IMR-90 (cell line): ENCODE measurements at regions not wholly inside any gene's neighbourhood (a gene's known extent, or its start where the extent isn't known, plus 50 kb on each side); places are given as distances from the start of the nearest gene placed in this dataset.

Source experiments
- ATAC-seq: fragments of 200-7000 bp; cut with Tn5 transposase; 2 replicates; pipeline ENCODE4 v1.9.1; 2020; ENCODE audit warnings: low read depth, mild to moderate bottlenecking, moderate library complexity
- BruUV-seq: library from RNA; stranded (reverse); fragments of 400-500 nt; replicated peaks from 2 replicates; lab custom pipeline; 2021; lab: Mats Ljungman, UMichigan
- CTCF ChIA-PET: fragments of 300-600 bp; formaldehyde crosslinking; extraction: SDS; loops from one replicate; lab custom pipeline; 2021; ENCODE audit warnings: antibody characterized with exemption; lab: Yijun Ruan, JAX
- POLR2A ChIA-PET: fragments of 300-600 bp; sonication (Branson Sonifier 250); formaldehyde crosslinking; loops from one replicate; lab custom pipeline; 2022; ENCODE audit warnings: antibody characterized with exemption; ENCODE audit not compliant: unreplicated experiment; lab: Charles Lee
- DNase-seq: peaks from one replicate; pipeline ENCODE4 v3.0.0; 2013
- H2AFZ ChIP-seq: replicated peaks from 2 replicates; pipeline ENCODE3; 2013; ENCODE audit warnings: low read length, mild to moderate bottlenecking; ENCODE audit not compliant: poor library complexity
- H2AK5ac ChIP-seq: 2 replicates; pipeline ENCODE4 v1.6.1; 2013; ENCODE audit warnings: low read depth, low read length, inconsistent platforms
- H2AK9ac ChIP-seq: replicated peaks from 2 replicates; pipeline ENCODE3; 2013; ENCODE audit warnings: mild to moderate bottlenecking, low read depth, low read length, moderate library complexity; ENCODE audit not compliant: poor library complexity
- H2BK120ac ChIP-seq: 2 replicates; pipeline ENCODE4 v1.6.1; 2013; ENCODE audit warnings: low read depth, low read length, inconsistent platforms
- H2BK15ac ChIP-seq: 3 replicates; pipeline ENCODE4 v1.6.1; 2013; ENCODE audit warnings: low read depth, low read length, inconsistent platforms
- H2BK20ac ChIP-seq: 2 replicates; pipeline ENCODE4 v1.6.1; 2013; ENCODE audit warnings: low read depth, mild to moderate bottlenecking, inconsistent platforms, low read length, moderate library complexity
- H2BK5ac ChIP-seq: 2 replicates; pipeline ENCODE4 v1.6.1; 2013; ENCODE audit warnings: mild to moderate bottlenecking, low read depth, low read length, inconsistent platforms; ENCODE audit not compliant: poor library complexity, severe bottlenecking
- H3K14ac ChIP-seq: replicated peaks from 2 replicates; pipeline ENCODE4 v1.6.1; 2013; ENCODE audit warnings: low read depth, low read length, inconsistent platforms
- H3K18ac ChIP-seq: 2 replicates; pipeline ENCODE4 v1.6.1; 2013; ENCODE audit warnings: low read depth, low read length, control low read depth
- H3K23ac ChIP-seq: 2 replicates; pipeline ENCODE4 v1.6.1; 2013; ENCODE audit warnings: low read depth, low read length, inconsistent platforms
- H3K27ac ChIP-seq: 2 replicates; pipeline ENCODE4 v1.5.1; 2013; ENCODE audit warnings: mild to moderate bottlenecking, control low read depth, low read length; ENCODE audit not compliant: insufficient read depth
- H3K27me3 ChIP-seq: 2 replicates; pipeline ENCODE4 v1.6.1; 2013; ENCODE audit warnings: low read length; ENCODE audit not compliant: control insufficient read depth, insufficient read depth
- H3K36me3 ChIP-seq: 2 replicates; pipeline ENCODE4 v1.6.1; 2013; ENCODE audit warnings: low read length, mixed read lengths; ENCODE audit not compliant: control insufficient read depth, insufficient read depth
- H3K4ac ChIP-seq: 2 replicates; pipeline ENCODE4 v1.6.1; 2013; ENCODE audit warnings: low read depth, low read length, inconsistent platforms
- H3K4me1 ChIP-seq: 2 replicates; pipeline ENCODE4 v1.6.1; 2013; ENCODE audit warnings: low read length, mixed read lengths; ENCODE audit not compliant: control insufficient read depth, insufficient read depth
- H3K4me2 ChIP-seq: 2 replicates; pipeline ENCODE4 v1.6.1; 2013; ENCODE audit warnings: low read depth, mild to moderate bottlenecking, control low read depth, low read length, moderate library complexity
- H3K4me3 ChIP-seq: 2 replicates; pipeline ENCODE4 v1.5.1; 2013; ENCODE audit warnings: low read depth, mild to moderate bottlenecking, control low read depth, low read length, moderate library complexity; ENCODE audit not compliant: insufficient read depth
- H3K56ac ChIP-seq: 2 replicates; pipeline ENCODE4 v1.6.1; 2013; ENCODE audit warnings: low read length, inconsistent platforms; ENCODE audit not compliant: insufficient read depth; ENCODE audit errors: extremely low read depth
- H3K79me1 ChIP-seq, 2 experiments: 2 replicates each; pipeline ENCODE4 v1.6.1; 2013; ENCODE audit warnings: low read length in 2 of 2, inconsistent platforms in 1 of 2, low read depth in 1 of 2
- H3K9ac ChIP-seq: 2 replicates; pipeline ENCODE4 v1.6.1; 2013; ENCODE audit warnings: low read depth, low read length, control low read depth
- H3K9me1 ChIP-seq: 2 replicates; pipeline ENCODE4 v1.6.1; 2013; ENCODE audit warnings: low read length, inconsistent platforms; ENCODE audit not compliant: insufficient read depth
- H3K9me3 ChIP-seq: 2 replicates; pipeline ENCODE4 v1.6.1; 2013; ENCODE audit warnings: low read length; ENCODE audit not compliant: control insufficient read depth, insufficient read depth
- H4K20me1 ChIP-seq: 2 replicates; pipeline ENCODE4 v1.6.1; 2013; ENCODE audit warnings: low read length, inconsistent platforms; ENCODE audit not compliant: insufficient read depth
- H4K5ac ChIP-seq: 2 replicates; pipeline ENCODE4 v1.6.1; 2013; ENCODE audit warnings: mild to moderate bottlenecking, low read depth, low read length, control low read depth
- H4K8ac ChIP-seq, 2 experiments: 2 replicates each; pipeline ENCODE4 v1.6.1; 2013; ENCODE audit warnings: low read depth in 2 of 2, low read length in 2 of 2, control low read depth in 1 of 2, inconsistent platforms in 1 of 2
- H4K91ac ChIP-seq: 2 replicates; pipeline ENCODE4 v1.6.1; 2013; ENCODE audit warnings: low read depth, low read length, inconsistent platforms; ENCODE audit not compliant: insufficient read depth
- BHLHE40 ChIP-seq: fragments of 150-350 bp; IDR thresholded peaks from 2 replicates; pipeline ENCODE4 v1.6.1; 2016; ENCODE audit warnings: mild to moderate bottlenecking, low read depth, low read length
- CEBPB ChIP-seq: IDR thresholded peaks from 2 replicates; pipeline ENCODE4 v1.6.1; 2012; ENCODE audit warnings: low read depth, low read length, improper control_type of control experiment
- CHD1 ChIP-seq: IDR thresholded peaks from 2 replicates; pipeline ENCODE4 v1.6.1; 2012; ENCODE audit warnings: low read depth, low read length, improper control_type of control experiment
- CTCF ChIP-seq: conservative IDR thresholded peaks from 2 replicates; pipeline ENCODE4 v1.5.1; 2012; ENCODE audit warnings: mild to moderate bottlenecking, low read depth, low read length, improper control_type of control experiment
- ELK1 ChIP-seq: fragments of 150-350 bp; IDR thresholded peaks from 2 replicates; pipeline ENCODE4 v1.6.1; 2016; ENCODE audit warnings: low read depth, mild to moderate bottlenecking, low read length, moderate library complexity, borderline replicate concordance
- FOS ChIP-seq: fragments of 150-350 bp; IDR thresholded peaks from 2 replicates; pipeline ENCODE4 v1.6.1; 2016; ENCODE audit warnings: low read depth, low read length
- MAFK ChIP-seq: IDR thresholded peaks from 2 replicates; pipeline ENCODE4 v1.6.1; 2012; ENCODE audit warnings: low read depth, low read length, improper control_type of control experiment
- MAZ ChIP-seq: IDR thresholded peaks from 2 replicates; pipeline ENCODE4 v1.6.1; 2012; ENCODE audit warnings: low read depth, mild to moderate bottlenecking, low read length, improper control_type of control experiment, moderate library complexity, borderline replicate concordance
- MXI1 ChIP-seq: IDR thresholded peaks from 2 replicates; pipeline ENCODE4 v1.6.1; 2012; ENCODE audit warnings: low read depth, mild to moderate bottlenecking, low read length, moderate library complexity, borderline replicate concordance
- NFE2L2 ChIP-seq: fragments of 150-350 bp; IDR thresholded peaks from 2 replicates; pipeline ENCODE4 v1.6.1; 2016; ENCODE audit warnings: low read depth, mild to moderate bottlenecking, low read length
- POLR2A ChIP-seq: IDR thresholded peaks from 2 replicates; pipeline ENCODE4 v1.6.1; 2012; ENCODE audit warnings: mild to moderate bottlenecking, low read depth, low read length
- RAD21 ChIP-seq: IDR thresholded peaks from 2 replicates; pipeline ENCODE4 v1.6.1; 2012; ENCODE audit warnings: low read length, improper control_type of control experiment
- RCOR1 ChIP-seq: IDR thresholded peaks from 2 replicates; pipeline ENCODE4 v1.6.1; 2012; ENCODE audit warnings: mild to moderate bottlenecking, low read length, improper control_type of control experiment; ENCODE audit not compliant: insufficient replicate concordance
- RFX5 ChIP-seq: IDR thresholded peaks from 2 replicates; pipeline ENCODE4 v1.8.0; 2012; ENCODE audit warnings: low read depth, mild to moderate bottlenecking, low read length, moderate library complexity
- SMC3 ChIP-seq: fragments of 150-350 bp; IDR thresholded peaks from 2 replicates; pipeline ENCODE4 v1.6.1; 2016; ENCODE audit warnings: low read depth, mild to moderate bottlenecking, antibody characterized with exemption, low read length, moderate library complexity
- WGBS, 2 experiments: methylation state at CpG; one replicate each; pipeline versions ENCODE4 v1.1.5 to v1.1.7; 2013; ENCODE audit warnings: missing lambda C conversion rate in 2 of 2; ENCODE audit not compliant: insufficient read length in 1 of 2; ENCODE audit errors: extremely low coverage in 2 of 2; 5-methylcytosine and 5-hydroxymethylcytosine counted together
- dilution Hi-C: fragments of 300-500 bp; cut with HindIII; formaldehyde crosslinking; loops from one replicate; pipeline ENCODE4 v1.14.3; 2018; ENCODE audit warnings: low sequenced_read_pairs; ENCODE audit not compliant: unreplicated experiment
- in situ Hi-C: fragments of 300-500 bp; cut with MboI; formaldehyde crosslinking; loops from 3 replicates; pipeline ENCODE4 v1.14.3; 2019; ENCODE audit warnings: low sequenced_read_pairs, inconsistent platforms, mixed read lengths
- intact Hi-C: fragments of 100-400 bp; cut with micrococcal nuclease; formaldehyde crosslinking; loops from 2 replicates; pipeline ENCODE4 v1.10.0; 2022
- TF ChIP-seq, protein P1 (sequence below): fragments of 150-350 bp; IDR thresholded peaks from 2 replicates; pipeline ENCODE4 v1.6.1; 2017; ENCODE audit warnings: mild to moderate bottlenecking, antibody characterized with exemption, low read length, low read depth

GRCh38 chr5:67693956-67694809, 497.6 kb upstream of the CD180 start:
- no peak overlapping the region for H2BK15ac ChIP-seq
- ATAC-seq: no peak
- no peak for DNase-seq
- no peak overlapping the region for H2AFZ ChIP-seq
- dilution Hi-C loops (no loop called here), in situ Hi-C loops (no loop called here), intact Hi-C loops (no loop called here)
- H3K4ac ChIP-seq: no peak overlapping the region
- no peak overlapping the region for H4K91ac ChIP-seq
- H3K79me1 ChIP-seq: no peaks in the 10 kb centered on the region
- no peak overlapping the region for H4K8ac ChIP-seq
- H4K20me1 ChIP-seq: no peaks in the 10 kb centered on the region
- no peak overlapping the region for H4K5ac ChIP-seq
- POLR2A ChIA-PET: no interaction called here
- CTCF ChIA-PET: interaction anchor here (0.6 kb wide), 1 partner anchor 83 kb away, joined by 3 read pairs; no protein-coding TSS in a partner anchor
- no peak overlapping the region for H3K23ac ChIP-seq
- TF ChIP-seq RCOR1 (no peak), RFX5 (no peak), MXI1 (no peak), MAZ (no peak), CHD1 (no peak), FOS (no peak), MAFK (no peak), SMC3 (no peak), BHLHE40 (no peak), CTCF (no peak), RAD21 (no peak), CEBPB (no peak), POLR2A (no peak), NFE2L2 (no peak), ELK1 (no peak)
- TF ChIP-seq, protein P1, sequence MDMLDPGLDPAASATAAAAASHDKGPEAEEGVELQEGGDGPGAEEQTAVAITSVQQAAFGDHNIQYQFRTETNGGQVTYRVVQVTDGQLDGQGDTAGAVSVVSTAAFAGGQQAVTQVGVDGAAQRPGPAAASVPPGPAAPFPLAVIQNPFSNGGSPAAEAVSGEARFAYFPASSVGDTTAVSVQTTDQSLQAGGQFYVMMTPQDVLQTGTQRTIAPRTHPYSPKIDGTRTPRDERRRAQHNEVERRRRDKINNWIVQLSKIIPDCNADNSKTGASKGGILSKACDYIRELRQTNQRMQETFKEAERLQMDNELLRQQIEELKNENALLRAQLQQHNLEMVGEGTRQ: no peak
- H3K9me3 ChIP-seq: no peaks in the 10 kb centered on the region
- H2BK5ac ChIP-seq: no peak overlapping the region
- H3K14ac ChIP-seq: no peak overlapping the region
- H3K36me3 ChIP-seq: no peaks in the 10 kb centered on the region
- no peak overlapping the region for H3K4me3 ChIP-seq
- no TSS peak for BruUV-seq
- no peak overlapping the region for H3K27ac ChIP-seq
- H2BK120ac ChIP-seq: no peak overlapping the region
- no peak overlapping the region for H3K56ac ChIP-seq
- H3K4me1 ChIP-seq: no peaks in the 10 kb centered on the region
- H2BK20ac ChIP-seq: no peak overlapping the region
- no peaks in the 10 kb centered on the region for H3K9me1 ChIP-seq
- no peak overlapping the region for H3K18ac ChIP-seq
- no peak overlapping the region for H2AK5ac ChIP-seq
- no peak overlapping the region for H3K4me2 ChIP-seq
- no peak overlapping the region for H3K9ac ChIP-seq
- no peak overlapping the region for H2AK9ac ChIP-seq
- no peaks in the 10 kb centered on the region for H3K27me3 ChIP-seq
- WGBS, 2 experiments: no CpG with 5 or more reads among the region's 6 CpGs
